ENCODE measurements at regions not wholly inside any gene's neighbourhood (a gene's known extent, or its start where the extent isn't known, plus 50 kb on each side); places are given as distances from the start of the nearest gene placed in this dataset.
A peak's percentile ranks its signal among the peaks of the same experiment; 100 is the strongest.

DNA sequence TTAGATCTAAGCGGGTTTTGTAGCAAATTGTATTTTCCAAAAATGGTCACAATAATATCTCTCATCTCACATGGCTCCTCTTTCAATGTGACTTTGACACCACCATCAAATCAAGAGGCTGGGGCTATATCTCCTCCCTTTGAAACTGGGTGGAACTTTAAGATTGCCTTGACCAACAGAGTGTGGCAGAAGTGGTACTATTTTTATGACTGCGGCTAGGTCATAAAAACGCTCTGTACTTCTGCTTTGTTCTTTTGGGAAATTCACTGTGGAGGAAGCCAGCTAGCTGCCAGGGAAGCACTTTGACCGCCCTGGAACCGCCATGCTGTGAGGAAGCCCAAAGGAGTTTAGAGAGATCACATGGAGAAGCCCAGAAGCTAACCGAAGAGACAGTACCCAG is 50.7 kb upstream of the ACOT11 start:
- TF ChIP-seq CTCF (conservative IDR thresholded peaks at IDR 0.05; ENCODE audit: low read depth, low read length) = no peak
- DNase-seq (ENCODE audit: low read depth) = no peak
- no peak overlapping the region for H3K4me3 ChIP-seq (ENCODE audit: low read length)

- H3K4me3 ChIP-seq (ENCODE audit: low read length) = no peak overlapping the region
- DNase-seq (ENCODE audit: low read depth) = no peak
- no peak for TF ChIP-seq CTCF (conservative IDR thresholded peaks at IDR 0.05; ENCODE audit: low read depth, low read length)
These were observed 52.1 kb upstream of the ACOT11 start for GRCh38 chr1:54495954-54496353.

- TF ChIP-seq CTCF (conservative IDR thresholded peaks at IDR 0.05; ENCODE audit: low read depth, low read length) = no peak
- no peak overlapping the region for H3K4me3 ChIP-seq (ENCODE audit: low read length)
- no peak for DNase-seq (ENCODE audit: low read depth)
These were observed 54.4 kb upstream of the ACOT11 start for GRCh38 chr1:54493608-54494007.

DNA sequence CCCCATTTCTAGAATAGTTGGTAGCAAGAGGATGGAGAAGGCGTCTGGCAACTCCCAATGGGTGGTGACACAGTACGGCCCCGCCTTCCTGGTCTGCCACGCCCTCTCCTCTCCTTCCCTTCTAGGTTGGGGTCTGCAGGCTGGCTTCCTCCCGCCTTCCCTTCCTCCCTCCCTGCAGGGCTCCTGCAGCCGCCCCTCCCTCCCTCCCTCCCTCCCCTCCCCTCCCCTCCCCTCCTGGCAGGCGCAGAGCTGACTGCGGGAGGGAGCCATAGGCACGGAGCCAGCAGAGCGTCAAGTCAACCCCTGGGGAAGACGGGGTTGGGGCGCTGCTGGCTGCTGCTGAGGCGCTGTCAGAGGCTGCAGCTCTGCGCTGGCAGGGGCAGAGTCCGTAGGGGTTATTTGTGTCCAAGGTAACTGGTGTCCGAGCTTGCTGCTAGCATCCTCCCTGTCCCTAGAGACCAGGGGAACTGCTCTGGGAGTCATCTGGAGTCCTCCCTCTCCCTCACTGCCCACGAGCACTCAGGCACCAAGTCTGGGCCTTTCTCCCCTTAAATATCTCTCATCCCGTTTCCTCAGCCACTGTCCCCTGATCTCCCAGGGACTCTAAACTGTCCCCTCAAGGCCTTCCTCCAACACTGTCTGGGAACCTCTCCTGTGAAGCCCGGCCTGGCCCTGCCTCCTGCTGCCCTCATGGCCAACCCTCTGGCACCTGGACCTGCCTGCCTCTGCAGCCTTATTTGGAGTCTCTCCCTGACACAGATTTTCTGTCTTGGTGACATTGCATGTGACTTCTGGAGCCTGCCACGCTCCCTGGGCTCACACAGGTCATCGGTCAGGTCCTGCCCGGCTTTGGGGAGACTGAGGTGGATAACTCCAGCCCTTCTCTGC is 57.4 kb upstream of the ACOT11 start:
- TF ChIP-seq CTCF (conservative IDR thresholded peaks at IDR 0.05; ENCODE audit: low read depth, low read length) = no peak
- H3K4me3 ChIP-seq (ENCODE audit: low read length) = no peak overlapping the region
- DNase-seq (ENCODE audit: low read depth) = no peak

- H3K4me3 ChIP-seq (ENCODE audit: low read length) = no peak overlapping the region
- DNase-seq (ENCODE audit: low read depth) = no peak
- TF ChIP-seq CTCF (conservative IDR thresholded peaks at IDR 0.05; ENCODE audit: low read depth, low read length) = no peak
These were observed 58.3 kb upstream of the ACOT11 start for GRCh38 chr1:54489627-54490250.

DNA sequence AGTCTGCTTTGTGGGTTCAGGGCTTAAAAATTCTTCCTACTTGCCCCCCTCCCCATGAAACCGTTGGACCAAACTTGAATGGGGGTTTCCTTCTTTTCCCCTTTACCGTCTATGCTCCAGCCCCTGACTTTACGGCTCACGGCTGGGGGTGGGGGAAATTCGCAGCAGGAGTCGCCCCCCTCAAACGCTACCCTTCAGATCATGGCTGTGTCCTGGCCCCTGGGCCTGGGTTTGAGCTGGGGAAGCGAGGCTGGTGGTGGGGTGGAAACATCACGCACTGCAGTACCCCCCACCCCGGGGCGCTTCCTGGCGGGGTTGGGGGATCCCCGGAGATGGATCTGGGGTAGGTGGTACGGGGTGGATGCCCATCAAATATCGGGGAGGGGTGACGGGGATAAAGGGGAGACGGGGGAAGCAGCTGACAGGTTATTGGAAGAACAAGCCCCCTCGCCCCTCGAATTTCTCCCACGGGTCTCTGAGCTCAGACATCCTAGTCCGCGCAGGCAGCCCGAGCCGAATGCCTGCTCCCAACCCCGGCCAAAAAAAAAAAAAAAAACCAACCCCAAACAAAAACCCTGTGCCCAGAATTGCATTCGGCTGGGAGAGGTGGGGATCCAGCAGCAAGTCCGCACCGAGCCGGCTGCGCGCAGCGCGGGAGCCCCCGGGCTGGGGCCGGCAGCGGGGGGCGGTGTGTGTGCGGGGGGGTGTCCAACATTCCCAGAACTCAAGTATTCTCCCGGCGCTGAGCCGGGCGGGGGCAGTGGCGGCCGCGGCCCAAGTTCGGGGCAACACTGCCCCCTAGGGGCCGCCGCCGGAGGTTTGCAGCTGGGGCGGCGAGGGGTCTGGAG is 59.0 kb upstream of the ACOT11 start:
- no peak for DNase-seq (ENCODE audit: low read depth)
- peak overlapping the region; percentile 63 for H3K4me3 ChIP-seq (ENCODE audit: low read length)
- peak; percentile 81 for TF ChIP-seq CTCF (conservative IDR thresholded peaks at IDR 0.05; ENCODE audit: low read depth, low read length)
